8988T (cell line): ENCODE measurements at regions not wholly inside any gene's neighbourhood (a gene's known extent, or its start where the extent isn't known, plus 50 kb on each side); places are given as distances from the start of the nearest gene placed in this dataset.

Source experiments
- DNase-seq: peaks from one replicate; pipeline ENCODE4 v3.0.0; 2011

- no peak for DNase-seq
Measured at GRCh38 chr4:147370473-147370872, 110.4 kb upstream of the EDNRA start.

GRCh38 chr4:147370881-147371280 lies 110.0 kb upstream of the EDNRA start:
- DNase-seq: no peak

GRCh38 chr4:147371661-147372060 lies 109.2 kb upstream of the EDNRA start:
- no peak for DNase-seq

- no peak for DNase-seq
Measured at GRCh38 chr4:147378780-147379179, 102.1 kb upstream of the EDNRA start.

- DNase-seq: no peak
Measured at GRCh38 chr4:147381749-147382148, 99.1 kb upstream of the EDNRA start.

- DNase-seq: no peak
Measured at GRCh38 chr4:147388018-147388417, 92.9 kb upstream of the EDNRA start.

GRCh38 chr4:147396105-147396504 lies 84.8 kb upstream of the EDNRA start:
- DNase-seq: no peak

GRCh38 chr4:147398556-147398955 lies 82.3 kb upstream of the EDNRA start:
- DNase-seq: no peak

- no peak for DNase-seq
Measured at GRCh38 chr4:147400721-147401120, 80.2 kb upstream of the EDNRA start.

GRCh38 chr4:147401221-147401620 lies 79.7 kb upstream of the EDNRA start:
- DNase-seq: no peak

GRCh38 chr4:147407261-147408045 lies 73.4 kb upstream of the EDNRA start:
- no peak for DNase-seq

- DNase-seq: no peak
Measured at GRCh38 chr4:147408189-147408588, 72.7 kb upstream of the EDNRA start.

- DNase-seq: no peak
Measured at GRCh38 chr4:147409350-147409749, 71.5 kb upstream of the EDNRA start.

- no peak for DNase-seq
Measured at GRCh38 chr4:147418226-147418625, 62.7 kb upstream of the EDNRA start.

- no peak for DNase-seq
Measured at GRCh38 chr4:147421456-147421855, 59.4 kb upstream of the EDNRA start.

- no peak for DNase-seq
Measured at GRCh38 chr4:147423229-147423628, 57.7 kb upstream of the EDNRA start.

GRCh38 chr4:147425019-147425418 lies 55.9 kb upstream of the EDNRA start:
- DNase-seq: no peak

GRCh38 chr4:147428583-147428982 lies 52.3 kb upstream of the EDNRA start:
- no peak for DNase-seq

GRCh38 chr4:147430111-147430510 lies 50.8 kb upstream of the EDNRA start:
- no peak for DNase-seq
